Ishikawa (cell line): ENCODE measurements at regions not wholly inside any gene's neighbourhood (a gene's known extent, or its start where the extent isn't known, plus 50 kb on each side); places are given as distances from the start of the nearest gene placed in this dataset.

ENCODE experiments used
- CEBPB ChIP-seq: IDR thresholded peaks from 2 replicates; pipeline ENCODE4 v1.6.1; 2012
- CREB1 ChIP-seq: IDR thresholded peaks from 2 replicates; pipeline ENCODE4 v1.6.1; 2012; ENCODE audit warnings: low read depth
- EGR1 ChIP-seq: IDR thresholded peaks from 2 replicates; pipeline ENCODE4 v1.6.1; 2012
- EP300 ChIP-seq: IDR thresholded peaks from 2 replicates; pipeline ENCODE4 v1.6.1; 2012; ENCODE audit warnings: borderline replicate concordance
- FOXM1 ChIP-seq: IDR thresholded peaks from 2 replicates; pipeline ENCODE4 v1.6.1; 2012; ENCODE audit warnings: low read depth, borderline replicate concordance
- NFIC ChIP-seq: IDR thresholded peaks from 2 replicates; pipeline ENCODE4 v1.6.1; 2012
- RAD21 ChIP-seq: IDR thresholded peaks from 2 replicates; pipeline ENCODE4 v1.6.1; 2012; ENCODE audit warnings: low read depth
- TAF1 ChIP-seq: IDR thresholded peaks from 2 replicates; pipeline ENCODE4 v1.6.1; 2012; ENCODE audit warnings: low read depth, mild to moderate bottlenecking
- TCF12 ChIP-seq: IDR thresholded peaks from 2 replicates; pipeline ENCODE4 v1.6.1; 2012; ENCODE audit warnings: low read depth
- TEAD4 ChIP-seq: IDR thresholded peaks from 2 replicates; pipeline ENCODE4 v1.6.1; 2012
- YY1 ChIP-seq: IDR thresholded peaks from 2 replicates; pipeline ENCODE4 v1.6.1; 2012; ENCODE audit warnings: low read depth
- ZBTB7A ChIP-seq: IDR thresholded peaks from 2 replicates; pipeline ENCODE4 v1.6.1; 2012; ENCODE audit warnings: low read depth
- TF ChIP-seq, protein P1 (sequence below): IDR thresholded peaks from 2 replicates; pipeline ENCODE4 v1.6.1; 2012; ENCODE audit warnings: low read depth, mild to moderate bottlenecking
- TF ChIP-seq, protein P2 (sequence below): IDR thresholded peaks from 2 replicates; pipeline ENCODE4 v1.6.1; 2012
- TF ChIP-seq, protein P3 (sequence below): IDR thresholded peaks from 2 replicates; pipeline ENCODE4 v1.6.1; 2012

DNA sequence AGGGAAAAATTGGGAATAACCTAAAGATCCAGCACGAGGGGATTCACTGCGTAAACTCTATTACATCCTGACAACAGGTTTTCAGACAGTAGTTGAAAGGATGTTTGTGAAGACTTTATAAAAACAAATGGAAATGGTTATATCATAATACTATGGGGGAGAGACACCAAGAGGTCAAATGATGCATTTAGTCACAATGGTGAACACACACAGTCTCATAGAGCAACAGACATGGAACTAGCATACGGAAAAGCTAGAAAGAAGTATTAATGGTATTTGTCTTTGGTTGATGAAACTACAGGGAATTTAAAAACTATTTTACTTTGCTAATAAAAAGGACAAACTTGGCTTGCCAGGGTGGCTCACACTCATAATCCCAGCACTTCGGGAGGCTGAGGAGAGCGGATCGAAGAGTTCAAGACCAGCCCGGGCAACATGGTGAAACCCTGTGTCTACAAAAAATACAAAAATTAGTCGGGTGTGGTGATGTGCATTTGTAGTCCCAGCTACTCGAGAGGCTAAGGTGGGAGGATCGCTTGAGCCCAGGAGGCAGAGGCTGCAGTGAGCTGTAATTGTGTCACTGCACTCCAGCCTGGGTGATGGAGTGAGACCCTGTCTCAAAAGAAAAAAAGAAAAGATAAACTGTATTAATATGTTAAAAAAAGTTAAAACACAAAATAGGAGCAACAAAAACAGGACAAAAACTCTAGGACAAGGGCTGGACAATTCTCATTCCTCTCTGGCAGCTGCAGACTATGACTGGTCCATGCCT, 94.8 kb downstream of the MYCN start:
- TF ChIP-seq, protein P1, sequence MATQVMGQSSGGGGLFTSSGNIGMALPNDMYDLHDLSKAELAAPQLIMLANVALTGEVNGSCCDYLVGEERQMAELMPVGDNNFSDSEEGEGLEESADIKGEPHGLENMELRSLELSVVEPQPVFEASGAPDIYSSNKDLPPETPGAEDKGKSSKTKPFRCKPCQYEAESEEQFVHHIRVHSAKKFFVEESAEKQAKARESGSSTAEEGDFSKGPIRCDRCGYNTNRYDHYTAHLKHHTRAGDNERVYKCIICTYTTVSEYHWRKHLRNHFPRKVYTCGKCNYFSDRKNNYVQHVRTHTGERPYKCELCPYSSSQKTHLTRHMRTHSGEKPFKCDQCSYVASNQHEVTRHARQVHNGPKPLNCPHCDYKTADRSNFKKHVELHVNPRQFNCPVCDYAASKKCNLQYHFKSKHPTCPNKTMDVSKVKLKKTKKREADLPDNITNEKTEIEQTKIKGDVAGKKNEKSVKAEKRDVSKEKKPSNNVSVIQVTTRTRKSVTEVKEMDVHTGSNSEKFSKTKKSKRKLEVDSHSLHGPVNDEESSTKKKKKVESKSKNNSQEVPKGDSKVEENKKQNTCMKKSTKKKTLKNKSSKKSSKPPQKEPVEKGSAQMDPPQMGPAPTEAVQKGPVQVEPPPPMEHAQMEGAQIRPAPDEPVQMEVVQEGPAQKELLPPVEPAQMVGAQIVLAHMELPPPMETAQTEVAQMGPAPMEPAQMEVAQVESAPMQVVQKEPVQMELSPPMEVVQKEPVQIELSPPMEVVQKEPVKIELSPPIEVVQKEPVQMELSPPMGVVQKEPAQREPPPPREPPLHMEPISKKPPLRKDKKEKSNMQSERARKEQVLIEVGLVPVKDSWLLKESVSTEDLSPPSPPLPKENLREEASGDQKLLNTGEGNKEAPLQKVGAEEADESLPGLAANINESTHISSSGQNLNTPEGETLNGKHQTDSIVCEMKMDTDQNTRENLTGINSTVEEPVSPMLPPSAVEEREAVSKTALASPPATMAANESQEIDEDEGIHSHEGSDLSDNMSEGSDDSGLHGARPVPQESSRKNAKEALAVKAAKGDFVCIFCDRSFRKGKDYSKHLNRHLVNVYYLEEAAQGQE, result no peak
- TF ChIP-seq TAF1, result no peak
- no peak for TF ChIP-seq CREB1
- TF ChIP-seq, protein P2, sequence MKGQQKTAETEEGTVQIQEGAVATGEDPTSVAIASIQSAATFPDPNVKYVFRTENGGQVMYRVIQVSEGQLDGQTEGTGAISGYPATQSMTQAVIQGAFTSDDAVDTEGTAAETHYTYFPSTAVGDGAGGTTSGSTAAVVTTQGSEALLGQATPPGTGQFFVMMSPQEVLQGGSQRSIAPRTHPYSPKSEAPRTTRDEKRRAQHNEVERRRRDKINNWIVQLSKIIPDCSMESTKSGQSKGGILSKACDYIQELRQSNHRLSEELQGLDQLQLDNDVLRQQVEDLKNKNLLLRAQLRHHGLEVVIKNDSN, result no peak
- TF ChIP-seq RAD21, result no peak
- TF ChIP-seq FOXM1, result no peak
- no peak for TF ChIP-seq EP300
- no peak for TF ChIP-seq CEBPB
- TF ChIP-seq NFIC, result no peak

DNA sequence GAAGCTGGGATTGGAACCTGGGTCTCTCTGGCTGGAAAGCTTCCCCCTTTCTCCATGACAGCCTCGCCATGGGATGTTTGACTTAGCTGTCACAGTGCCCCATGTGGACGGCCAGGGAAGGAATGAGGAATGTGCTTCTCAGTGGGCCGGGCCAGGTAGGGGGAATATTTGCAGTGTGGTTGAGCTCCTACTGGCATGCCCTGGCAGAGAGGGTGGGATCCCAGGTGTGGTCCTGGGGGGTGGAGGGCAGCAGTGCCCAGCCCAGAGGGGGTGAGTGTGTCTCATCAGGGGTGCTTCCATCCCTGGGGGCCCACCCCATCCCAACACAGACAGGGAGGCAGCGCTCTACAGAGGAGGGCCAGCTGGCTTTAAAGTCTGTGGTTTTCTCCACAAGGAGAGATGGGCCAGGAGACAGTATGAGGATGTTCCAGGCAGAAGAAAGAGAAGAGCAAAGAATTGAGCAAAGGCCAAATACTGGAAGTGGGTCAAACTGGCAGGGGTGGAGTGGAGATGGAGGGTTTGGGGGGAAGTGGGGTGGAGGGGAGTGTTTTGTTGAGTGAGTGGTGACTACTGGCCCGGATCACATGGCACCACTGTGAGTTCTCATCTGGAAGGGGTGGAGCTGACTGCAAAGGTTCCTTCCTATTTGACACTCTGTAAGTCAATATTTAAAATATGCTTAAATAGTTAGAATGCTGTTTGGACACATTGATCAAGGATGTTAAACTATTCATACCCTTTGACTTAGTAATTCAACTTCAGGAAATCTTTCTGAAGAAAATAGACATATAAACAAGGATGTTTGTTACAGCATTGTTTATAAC, 94.0 kb downstream of the MYCN start:
- no peak for TF ChIP-seq EP300
- TF ChIP-seq, protein P1, result no peak

DNA sequence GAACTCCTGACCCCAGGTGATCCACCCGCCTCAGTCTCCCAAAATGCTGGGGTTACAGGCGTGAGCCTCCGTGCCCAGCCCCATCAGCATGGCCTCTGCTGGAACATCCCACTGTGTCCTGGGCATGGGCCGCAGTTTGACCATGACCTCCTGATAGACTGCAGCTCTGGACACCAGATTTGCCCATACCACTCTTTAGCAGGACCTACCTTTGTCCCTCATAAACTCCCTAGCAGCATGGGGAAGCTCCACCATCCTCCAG, 92.6 kb downstream of the MYCN start:
- TF ChIP-seq YY1 (no peak), CREB1 (no peak), TAF1 (no peak), EP300 (no peak), EGR1 (no peak), ZBTB7A (no peak), NFIC (no peak), TEAD4 (no peak), CEBPB (no peak), RAD21 (no peak), TCF12 (no peak), FOXM1 (no peak)
- TF ChIP-seq, protein P1, result no peak
- TF ChIP-seq, protein P2, result no peak
- TF ChIP-seq, protein P3, sequence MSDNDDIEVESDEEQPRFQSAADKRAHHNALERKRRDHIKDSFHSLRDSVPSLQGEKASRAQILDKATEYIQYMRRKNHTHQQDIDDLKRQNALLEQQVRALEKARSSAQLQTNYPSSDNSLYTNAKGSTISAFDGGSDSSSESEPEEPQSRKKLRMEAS, result no peak

DNA sequence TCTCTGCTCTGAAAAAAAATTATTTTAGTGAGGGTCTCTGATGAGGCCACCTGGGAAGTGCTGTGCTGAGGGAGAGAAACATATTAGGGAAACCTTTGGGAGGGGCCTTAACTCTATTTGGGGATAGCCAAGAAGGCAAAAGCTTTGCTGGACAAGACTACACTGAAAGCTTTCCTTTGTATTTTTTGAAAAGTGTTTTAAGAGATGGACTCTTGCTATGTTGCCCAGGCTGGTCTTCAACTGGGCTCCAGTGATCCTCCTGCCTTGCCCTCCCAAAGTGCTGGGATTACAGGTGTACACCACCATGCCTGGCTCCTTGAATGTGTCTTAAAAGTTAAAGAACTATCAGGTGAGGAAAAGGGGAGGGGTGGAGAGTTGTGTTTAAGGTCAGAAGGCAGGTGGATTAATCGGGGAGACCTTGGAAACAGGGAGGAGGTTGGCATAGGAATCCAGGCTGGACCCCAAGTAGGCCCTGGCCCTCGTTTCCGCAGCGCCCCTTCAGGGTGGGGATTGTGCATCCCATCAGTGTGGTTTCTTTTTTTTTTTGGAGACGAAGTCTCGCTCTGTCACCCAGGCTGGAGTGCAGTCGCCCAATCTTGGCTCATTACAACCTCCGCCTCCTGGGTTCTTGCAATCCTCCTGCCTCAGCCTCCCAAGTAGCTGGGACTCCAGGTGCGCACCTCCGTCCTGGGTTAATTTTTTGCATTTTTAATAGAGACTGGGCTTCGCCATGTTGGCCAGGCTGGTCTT, 92.1 kb downstream of the MYCN start:
- TF ChIP-seq EP300 (no peak), YY1 (no peak), TCF12 (no peak), RAD21 (no peak), NFIC (no peak), ZBTB7A (no peak), TEAD4 (no peak), EGR1 (no peak), CEBPB (no peak), CREB1 (no peak), TAF1 (no peak), FOXM1 (no peak)
- TF ChIP-seq, protein P1, result no peak
- TF ChIP-seq, protein P3, result no peak
- TF ChIP-seq, protein P2, result no peak
